Fibroblast of lung (primary cell): ENCODE measurements at regions not wholly inside any gene's neighbourhood (a gene's known extent, or its start where the extent isn't known, plus 50 kb on each side); places are given as distances from the start of the nearest gene placed in this dataset.

Experiments used
- DNase-seq, 2 donors: peaks; one replicate each; pipeline versions ENCODE4 v3.0.0 to v3.0.0-alpha.2; 2010; ENCODE audit warnings: low read depth in 2 of 2
- H2AFZ ChIP-seq: 2 replicates; pipeline ENCODE4 v1.5.1; 2012; ENCODE audit warnings: low read length, control low read depth, inconsistent platforms
- H3K27ac ChIP-seq: 2 replicates; pipeline ENCODE4 v1.5.1; 2011; ENCODE audit warnings: low read length, control low read depth; ENCODE audit not compliant: insufficient read depth
- H3K27me3 ChIP-seq: 2 replicates; pipeline ENCODE4 v1.5.1; 2011; ENCODE audit warnings: mild to moderate bottlenecking, low read length; ENCODE audit not compliant: control insufficient read depth, insufficient read depth
- H3K36me3 ChIP-seq: 2 replicates; pipeline ENCODE4 v1.5.1; 2011; ENCODE audit warnings: low read length; ENCODE audit not compliant: control insufficient read depth, insufficient read depth
- H3K4me1 ChIP-seq: 2 replicates; pipeline ENCODE4 v1.5.1; 2011; ENCODE audit warnings: low read length; ENCODE audit not compliant: control insufficient read depth, insufficient read depth; ENCODE audit errors: extremely low read depth
- H3K4me2 ChIP-seq: 2 replicates; pipeline ENCODE4 v1.5.1; 2011; ENCODE audit warnings: low read length, control low read depth; ENCODE audit not compliant: insufficient read depth; ENCODE audit errors: extremely low read depth
- H3K4me3 ChIP-seq, 4 experiments: fragments of 200-600 bp in 1 of 4; sonication (generic) in 1 of 4; replicated peaks in 1 of 4; 2 replicates each; pipeline ENCODE4 v1.5.1; 2011 to 2016; ENCODE audit warnings: low read length in 4 of 4, low read depth in 3 of 4, mild to moderate bottlenecking in 3 of 4, control low read depth in 2 of 4, inconsistent platforms in 1 of 4, mixed read lengths in 1 of 4; ENCODE audit not compliant: insufficient read depth in 1 of 4; ENCODE audit errors: control extremely low read depth in 1 of 4
- H3K79me2 ChIP-seq: 2 replicates; pipeline ENCODE4 v1.5.1; 2012; ENCODE audit warnings: mild to moderate bottlenecking, low read length, inconsistent platforms; ENCODE audit not compliant: control insufficient read depth, insufficient read depth
- H3K9ac ChIP-seq: 2 replicates; pipeline ENCODE4 v1.5.1; 2011; ENCODE audit warnings: mild to moderate bottlenecking, low read length, control low read depth; ENCODE audit not compliant: insufficient read depth
- H3K9me3 ChIP-seq: 2 replicates; pipeline ENCODE4 v1.5.1; 2012; ENCODE audit warnings: low read depth, low read length; ENCODE audit not compliant: control insufficient read depth, insufficient read depth
- H4K20me1 ChIP-seq: 2 replicates; pipeline ENCODE4 v1.5.1; 2011; ENCODE audit warnings: low read length; ENCODE audit not compliant: control insufficient read depth, insufficient read depth; ENCODE audit errors: extremely low read depth
- EZH2 ChIP-seq: IDR thresholded peaks from 2 replicates; pipeline ENCODE4 v1.5.1; 2012; ENCODE audit warnings: low read length, control low read depth, mild to moderate bottlenecking; ENCODE audit errors: missing control alignments
- TF ChIP-seq, protein P1 (sequence below), 2 donors: IDR thresholded peaks in 1 of 2; conservative IDR thresholded peaks in 1 of 2; 1 replicate in 1 of 2; 2 replicates in 1 of 2; pipeline ENCODE4 v1.5.1; 2011 to 2012; ENCODE audit warnings: low read length in 2 of 2, control low read depth in 1 of 2, inconsistent platforms in 1 of 2, low read depth in 1 of 2, mild to moderate bottlenecking in 1 of 2

DNA sequence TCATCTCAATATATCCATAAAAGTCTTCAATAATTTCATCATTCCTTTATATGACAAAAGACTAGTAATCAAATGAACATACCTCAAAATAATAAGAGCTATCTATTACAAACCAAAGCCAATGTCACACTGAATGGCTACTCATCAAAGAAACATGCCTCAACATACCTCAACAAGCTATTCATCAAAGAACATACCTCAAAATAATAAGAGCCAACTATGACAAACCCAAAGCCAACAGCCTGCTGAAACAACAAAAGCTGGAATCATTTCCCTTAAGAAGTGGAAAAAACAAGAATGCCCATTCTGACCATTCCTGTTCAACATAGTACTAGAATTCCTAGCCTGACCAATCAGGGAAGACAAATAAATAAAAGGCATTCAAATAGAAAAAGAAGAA lies 1373.7 kb downstream of the BRINP3 start:
- Histone ChIP-seq H4K20me1 (no peaks in the 10 kb centered on the region), H2AFZ (no peak overlapping the region), H3K27ac (no peak overlapping the region), H3K4me2 (no peak overlapping the region), H3K4me1 (no peaks in the 10 kb centered on the region), H3K9me3 (no peaks in the 10 kb centered on the region), H3K9ac (no peak overlapping the region), H3K27me3 (no peaks in the 10 kb centered on the region), H3K36me3 (no peaks in the 10 kb centered on the region), H3K79me2 (no peaks in the 10 kb centered on the region), H3K4me3 (no peak overlapping the region)
- TF ChIP-seq EZH2 = no peak
- TF ChIP-seq, protein P1, sequence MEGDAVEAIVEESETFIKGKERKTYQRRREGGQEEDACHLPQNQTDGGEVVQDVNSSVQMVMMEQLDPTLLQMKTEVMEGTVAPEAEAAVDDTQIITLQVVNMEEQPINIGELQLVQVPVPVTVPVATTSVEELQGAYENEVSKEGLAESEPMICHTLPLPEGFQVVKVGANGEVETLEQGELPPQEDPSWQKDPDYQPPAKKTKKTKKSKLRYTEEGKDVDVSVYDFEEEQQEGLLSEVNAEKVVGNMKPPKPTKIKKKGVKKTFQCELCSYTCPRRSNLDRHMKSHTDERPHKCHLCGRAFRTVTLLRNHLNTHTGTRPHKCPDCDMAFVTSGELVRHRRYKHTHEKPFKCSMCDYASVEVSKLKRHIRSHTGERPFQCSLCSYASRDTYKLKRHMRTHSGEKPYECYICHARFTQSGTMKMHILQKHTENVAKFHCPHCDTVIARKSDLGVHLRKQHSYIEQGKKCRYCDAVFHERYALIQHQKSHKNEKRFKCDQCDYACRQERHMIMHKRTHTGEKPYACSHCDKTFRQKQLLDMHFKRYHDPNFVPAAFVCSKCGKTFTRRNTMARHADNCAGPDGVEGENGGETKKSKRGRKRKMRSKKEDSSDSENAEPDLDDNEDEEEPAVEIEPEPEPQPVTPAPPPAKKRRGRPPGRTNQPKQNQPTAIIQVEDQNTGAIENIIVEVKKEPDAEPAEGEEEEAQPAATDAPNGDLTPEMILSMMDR (conservative IDR thresholded peaks at IDR 0.05 in 1 of 2, IDR thresholded peaks at IDR 0.05 in 1 of 2; ENCODE audit: low read depth in 1 of 2, low read length in 2 of 2) = no peak
- peak in 1 of 2 donors; percentile 59 for DNase-seq

DNA sequence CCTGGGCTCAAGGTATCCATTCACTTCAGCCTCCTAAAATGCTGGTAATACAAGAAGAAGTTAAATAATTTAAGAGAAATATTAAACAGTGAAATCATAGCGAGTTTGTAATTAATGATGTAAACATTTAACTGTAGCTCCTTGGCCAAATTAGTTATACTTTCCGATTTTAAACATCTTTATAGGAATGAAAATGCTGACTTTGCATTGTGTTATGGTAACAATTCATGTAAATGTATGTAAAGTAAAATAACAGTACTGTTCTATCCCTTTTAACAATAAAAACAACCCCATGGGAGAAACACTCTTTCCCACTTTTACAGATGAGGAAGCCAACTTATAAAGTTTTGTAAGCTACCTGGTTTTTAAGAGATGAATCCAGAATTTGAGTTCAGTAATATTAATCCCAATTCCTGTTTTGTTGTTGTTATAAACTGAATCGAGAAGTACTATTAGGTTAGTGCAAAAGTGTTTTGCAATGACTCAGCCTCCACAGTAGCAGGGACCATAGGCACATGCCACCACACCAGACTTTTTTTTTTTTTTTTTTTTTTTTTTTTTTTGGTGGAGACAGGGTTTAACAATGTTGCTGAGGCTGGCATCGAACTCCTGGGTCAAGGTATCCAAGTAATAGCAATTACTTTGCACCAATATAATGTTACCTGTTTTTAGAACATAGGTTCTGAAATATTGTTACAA lies 1360.4 kb downstream of the BRINP3 start:
- H3K36me3 ChIP-seq = no peaks in the 10 kb centered on the region
- no peak overlapping the region for H2AFZ ChIP-seq
- H3K9me3 ChIP-seq = no peaks in the 10 kb centered on the region
- no peaks in the 10 kb centered on the region for H3K27me3 ChIP-seq
- H3K4me1 ChIP-seq = no peaks in the 10 kb centered on the region
- no peak for TF ChIP-seq EZH2
- TF ChIP-seq, protein P1 (conservative IDR thresholded peaks at IDR 0.05 in 1 of 2, IDR thresholded peaks at IDR 0.05 in 1 of 2; ENCODE audit: low read depth in 1 of 2, low read length in 2 of 2) = no peak
- no peak overlapping the region for H3K4me3 ChIP-seq
- no peak overlapping the region for H3K27ac ChIP-seq
- H3K4me2 ChIP-seq = no peak overlapping the region
- no peak for DNase-seq
- no peaks in the 10 kb centered on the region for H4K20me1 ChIP-seq
- no peaks in the 10 kb centered on the region for H3K79me2 ChIP-seq
- no peak overlapping the region for H3K9ac ChIP-seq

DNA sequence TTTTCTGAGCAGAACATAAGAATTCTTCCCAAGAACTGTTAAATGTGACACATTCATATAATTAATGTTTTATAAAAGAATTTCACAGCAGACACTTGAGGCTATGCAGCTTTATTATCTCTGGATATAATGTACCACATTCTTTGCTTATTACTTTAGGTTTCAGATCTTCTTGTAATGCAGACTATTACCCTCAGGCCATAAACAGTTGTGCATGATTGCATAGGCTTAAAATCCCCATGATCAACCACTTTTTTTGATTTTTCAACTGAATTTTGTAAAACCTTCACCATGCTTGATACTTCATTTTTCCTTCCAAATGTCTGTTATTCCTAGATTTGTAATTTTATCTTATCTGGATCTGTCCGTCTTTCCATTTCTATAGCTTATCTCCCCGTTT lies 1355.7 kb downstream of the BRINP3 start:
- Histone ChIP-seq H3K79me2 (no peaks in the 10 kb centered on the region), H3K36me3 (no peaks in the 10 kb centered on the region), H3K9ac (no peak overlapping the region), H4K20me1 (no peaks in the 10 kb centered on the region), H3K4me1 (no peaks in the 10 kb centered on the region), H3K9me3 (no peaks in the 10 kb centered on the region), H3K27ac (no peak overlapping the region), H3K27me3 (no peaks in the 10 kb centered on the region), H3K4me3 (no peak overlapping the region), H2AFZ (no peak overlapping the region), H3K4me2 (no peak overlapping the region)
- TF ChIP-seq EZH2 = no peak
- TF ChIP-seq, protein P1 (conservative IDR thresholded peaks at IDR 0.05 in 1 of 2, IDR thresholded peaks at IDR 0.05 in 1 of 2; ENCODE audit: low read depth in 1 of 2, low read length in 2 of 2) = no peak
- DNase-seq = no peak
